Body of pancreas (tissue), 4 donors: ENCODE measurements at regions not wholly inside any gene's neighbourhood (a gene's known extent, or its start where the extent isn't known, plus 50 kb on each side); places are given as distances from the start of the nearest gene placed in this dataset.

Source experiments
- CTCF ChIP-seq, 7 experiments: fragments of 450-650 bp in 4 of 7; fragments of 200-600 bp in 3 of 7; sonication (generic) in 3 of 7; IDR thresholded peaks; one replicate each; pipeline ENCODE4 v1.5.1; 2016 to 2019; ENCODE audit warnings: antibody characterized with exemption in 7 of 7
- POLR2A ChIP-seq, 3 donors: fragments of 450-650 bp; IDR thresholded peaks; one replicate each; pipeline ENCODE4 v1.6.1; 2016; ENCODE audit warnings: antibody characterized with exemption in 3 of 3, mild to moderate bottlenecking in 2 of 3

DNA sequence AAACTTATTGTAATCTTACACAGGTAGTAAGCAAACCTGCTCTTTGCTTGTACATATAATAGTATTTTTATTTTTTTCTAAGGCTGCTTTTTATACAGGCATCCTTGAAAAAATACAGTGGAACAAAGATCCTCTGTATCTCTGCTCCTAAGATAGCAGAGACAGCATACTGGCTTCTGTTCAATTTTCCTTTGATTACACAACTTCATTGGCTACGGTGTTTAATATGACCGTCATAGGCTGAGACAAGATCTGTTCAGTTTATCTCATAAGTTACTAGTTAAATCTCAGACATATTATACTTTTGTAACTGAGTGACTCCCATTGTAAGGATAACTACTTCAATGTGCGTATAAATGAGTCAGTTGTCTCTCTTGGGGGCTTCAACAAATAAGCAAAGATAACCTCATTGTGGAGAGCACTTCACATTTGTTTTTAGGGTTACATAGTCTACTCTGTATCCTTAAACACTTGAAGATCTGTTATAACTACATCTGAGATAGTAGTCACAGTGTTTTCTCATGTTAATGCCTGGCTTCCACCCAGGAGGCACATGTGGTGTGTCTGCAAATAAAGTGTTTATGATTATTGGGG lies 166.1 kb downstream of the KDM5D start:
- no peak for TF ChIP-seq POLR2A (IDR thresholded peaks at IDR 0.05)
- TF ChIP-seq CTCF (IDR thresholded peaks at IDR 0.05), result no peak
